Trophoblast cell (in vitro differentiated cells and primary cell): ENCODE measurements at regions not wholly inside any gene's neighbourhood (a gene's known extent, or its start where the extent isn't known, plus 50 kb on each side); places are given as distances from the start of the nearest gene placed in this dataset.

Experiments
- DNase-seq, 2 donors: peaks; one replicate each; pipeline ENCODE4 v3.0.0-alpha.2; 2016
- H2AFZ ChIP-seq: 2 replicates; pipeline ENCODE4 v1.6.1; 2013; ENCODE audit warnings: low read length, moderate library complexity, mild to moderate bottlenecking; ENCODE audit not compliant: insufficient read depth, poor library complexity
- H2AK5ac ChIP-seq: 2 replicates; pipeline ENCODE4 v1.6.1; 2013; ENCODE audit warnings: mild to moderate bottlenecking, low read length
- H2BK120ac ChIP-seq: 2 replicates; pipeline ENCODE4 v1.6.1; 2013; ENCODE audit warnings: low read length, mild to moderate bottlenecking, moderate library complexity; ENCODE audit not compliant: insufficient read depth, poor library complexity
- H2BK12ac ChIP-seq: 2 replicates; pipeline ENCODE4 v1.6.1; 2013; ENCODE audit warnings: mild to moderate bottlenecking, low read length, moderate library complexity
- H2BK5ac ChIP-seq: 2 replicates; pipeline ENCODE4 v1.6.1; 2013; ENCODE audit warnings: low read length, low read depth, moderate library complexity, mild to moderate bottlenecking; ENCODE audit not compliant: poor library complexity
- H3K14ac ChIP-seq: 2 replicates; pipeline ENCODE4 v1.6.1; 2013; ENCODE audit warnings: mild to moderate bottlenecking, low read length
- H3K18ac ChIP-seq: 2 replicates; pipeline ENCODE4 v1.6.1; 2013; ENCODE audit warnings: mild to moderate bottlenecking, low read length
- H3K23ac ChIP-seq: 2 replicates; pipeline ENCODE4 v1.6.1; 2013; ENCODE audit warnings: low read length
- H3K27ac ChIP-seq: 2 replicates; pipeline ENCODE4 v1.5.1; 2013; ENCODE audit warnings: low read depth, mild to moderate bottlenecking, inconsistent platforms, low read length, moderate library complexity
- H3K27me3 ChIP-seq: 2 replicates; pipeline ENCODE4 v1.6.1; 2013; ENCODE audit warnings: inconsistent platforms, mild to moderate bottlenecking, low read length, moderate library complexity; ENCODE audit not compliant: insufficient read depth
- H3K36me3 ChIP-seq, 2 experiments: 1 replicate in 1 of 2; 2 replicates in 1 of 2; pipeline ENCODE4 v1.6.1; 2013; ENCODE audit warnings: low read length in 2 of 2, mild to moderate bottlenecking in 2 of 2, moderate library complexity in 1 of 2; ENCODE audit not compliant: insufficient read depth in 2 of 2, control insufficient read depth in 1 of 2
- H3K4ac ChIP-seq: 2 replicates; pipeline ENCODE4 v1.6.1; 2013; ENCODE audit warnings: low read depth, mild to moderate bottlenecking, low read length, moderate library complexity
- H3K4me1 ChIP-seq, 2 experiments: 1 replicate in 1 of 2; 2 replicates in 1 of 2; pipeline ENCODE4 v1.6.1; 2013; ENCODE audit warnings: low read length in 2 of 2, mild to moderate bottlenecking in 2 of 2, moderate library complexity in 1 of 2; ENCODE audit not compliant: insufficient read depth in 2 of 2, control insufficient read depth in 1 of 2
- H3K4me2 ChIP-seq: 2 replicates; pipeline ENCODE4 v1.6.1; 2013; ENCODE audit warnings: inconsistent platforms, mild to moderate bottlenecking, low read length, moderate library complexity
- H3K4me3 ChIP-seq: 2 replicates; pipeline ENCODE4 v1.5.1; 2013; ENCODE audit warnings: mild to moderate bottlenecking, low read depth, low read length, inconsistent platforms
- H3K79me1 ChIP-seq: one replicate; pipeline ENCODE4 v1.6.1; 2013; ENCODE audit warnings: low read length
- H3K79me2 ChIP-seq: 2 replicates; pipeline ENCODE4 v1.6.1; 2013; ENCODE audit warnings: low read length, mild to moderate bottlenecking; ENCODE audit not compliant: control insufficient read depth, insufficient read depth, poor library complexity
- H3K9ac ChIP-seq: 2 replicates; pipeline ENCODE4 v1.6.1; 2013; ENCODE audit warnings: mild to moderate bottlenecking, low read length
- H3K9me3 ChIP-seq: 2 replicates; pipeline ENCODE4 v1.6.1; 2013; ENCODE audit warnings: low read depth, mild to moderate bottlenecking, control low read depth, inconsistent platforms, low read length; ENCODE audit not compliant: insufficient read depth
- H4K12ac ChIP-seq: 2 replicates; pipeline ENCODE4 v1.6.1; 2013; ENCODE audit warnings: low read depth, mild to moderate bottlenecking, low read length, moderate library complexity
- H4K8ac ChIP-seq: 2 replicates; pipeline ENCODE4 v1.6.1; 2013; ENCODE audit warnings: low read depth, mild to moderate bottlenecking, low read length, moderate library complexity
- H4K91ac ChIP-seq: one replicate; pipeline ENCODE4 v1.6.1; 2013; ENCODE audit warnings: low read depth, mild to moderate bottlenecking, low read length, moderate library complexity
- WGBS: extraction: QIAGEN DNeasy Blood & Tissue Kit; methylation state at CpG from one replicate; pipeline ENCODE4 v1.1.7; 2013; ENCODE audit warnings: missing lambda C conversion rate; ENCODE audit not compliant: insufficient read length, insufficient coverage; ENCODE audit errors: extremely low coverage; 5-methylcytosine and 5-hydroxymethylcytosine counted together

- Histone ChIP-seq H3K18ac (no peak overlapping the region), H3K4me2 (no peak overlapping the region), H2BK120ac (no peak overlapping the region), H2AK5ac (no peak overlapping the region), H2AFZ (no peak overlapping the region), H4K91ac (no peak overlapping the region), H3K9ac (no peak overlapping the region), H3K23ac (no peak overlapping the region), H3K4me1 (no peaks in the 10 kb centered on the region), H3K27me3 (no peaks in the 10 kb centered on the region), H4K12ac (no peak overlapping the region), H3K9me3 (no peaks in the 10 kb centered on the region), H2BK12ac (no peak overlapping the region), H3K79me2 (no peaks in the 10 kb centered on the region), H3K14ac (no peak overlapping the region), H3K27ac (no peak overlapping the region), H3K79me1 (no peaks in the 10 kb centered on the region), H2BK5ac (no peak overlapping the region), H3K4me3 (no peak overlapping the region), H3K4ac (no peak overlapping the region), H4K8ac (no peak overlapping the region), H3K36me3 (no peaks in the 10 kb centered on the region)
- no CpG with 5 or more reads among the region's 1 CpG for WGBS
- peak in 1 of 2 donors; percentile 30 for DNase-seq
Measured at GRCh38 chr3:174398761-174399160, 460.4 kb upstream of the NAALADL2 start.

GRCh38 chr3:174403831-174404230, 455.3 kb upstream of the NAALADL2 start:
- no peak overlapping the region for H4K8ac ChIP-seq
- H2BK12ac ChIP-seq, result no peak overlapping the region
- H3K27ac ChIP-seq, result no peak overlapping the region
- no peak overlapping the region for H3K18ac ChIP-seq
- H3K4me1 ChIP-seq, result no peaks in the 10 kb centered on the region
- no peak overlapping the region for H3K4me3 ChIP-seq
- H2BK5ac ChIP-seq, result no peak overlapping the region
- H3K9ac ChIP-seq, result no peak overlapping the region
- no peaks in the 10 kb centered on the region for H3K27me3 ChIP-seq
- no peak overlapping the region for H4K91ac ChIP-seq
- no peak overlapping the region for H2AK5ac ChIP-seq
- H3K79me1 ChIP-seq, result no peaks in the 10 kb centered on the region
- DNase-seq, result no peak
- H2AFZ ChIP-seq, result no peak overlapping the region
- H3K23ac ChIP-seq, result no peak overlapping the region
- no peaks in the 10 kb centered on the region for H3K9me3 ChIP-seq
- no peak overlapping the region for H2BK120ac ChIP-seq
- H4K12ac ChIP-seq, result no peak overlapping the region
- H3K4ac ChIP-seq, result no peak overlapping the region
- H3K14ac ChIP-seq, result no peak overlapping the region
- no peaks in the 10 kb centered on the region for H3K36me3 ChIP-seq
- H3K79me2 ChIP-seq, result no peaks in the 10 kb centered on the region
- no peak overlapping the region for H3K4me2 ChIP-seq

GRCh38 chr3:174408310-174408709, 450.8 kb upstream of the NAALADL2 start:
- no peak overlapping the region for H3K9ac ChIP-seq
- no peak overlapping the region for H3K4me3 ChIP-seq
- H4K12ac ChIP-seq, result no peak overlapping the region
- H3K36me3 ChIP-seq, result no peaks in the 10 kb centered on the region
- no peak overlapping the region for H3K23ac ChIP-seq
- no peak overlapping the region for H3K14ac ChIP-seq
- H3K79me1 ChIP-seq, result no peaks in the 10 kb centered on the region
- DNase-seq, result peak; percentile 70 to 79
- H4K8ac ChIP-seq, result no peak overlapping the region
- H2BK5ac ChIP-seq, result no peak overlapping the region
- no peaks in the 10 kb centered on the region for H3K79me2 ChIP-seq
- H3K4me2 ChIP-seq, result no peak overlapping the region
- H2BK12ac ChIP-seq, result no peak overlapping the region
- H2BK120ac ChIP-seq, result no peak overlapping the region
- no peak overlapping the region for H4K91ac ChIP-seq
- H3K27ac ChIP-seq, result no peak overlapping the region
- H3K27me3 ChIP-seq, result no peaks in the 10 kb centered on the region
- H3K4me1 ChIP-seq, result no peaks in the 10 kb centered on the region
- no CpG with 5 or more reads among the region's 14 CpGs for WGBS
- no peak overlapping the region for H3K4ac ChIP-seq
- H2AFZ ChIP-seq, result no peak overlapping the region
- no peak overlapping the region for H2AK5ac ChIP-seq
- no peaks in the 10 kb centered on the region for H3K9me3 ChIP-seq
- H3K18ac ChIP-seq, result no peak overlapping the region

- Histone ChIP-seq H3K79me2 (no peaks in the 10 kb centered on the region), H4K12ac (no peak overlapping the region), H3K4me2 (no peak overlapping the region), H4K8ac (no peak overlapping the region), H2BK120ac (no peak overlapping the region), H2AK5ac (no peak overlapping the region), H3K4me1 (no peaks in the 10 kb centered on the region), H2AFZ (no peak overlapping the region), H3K9ac (no peak overlapping the region), H3K18ac (no peak overlapping the region), H3K36me3 (no peaks in the 10 kb centered on the region), H3K27ac (no peak overlapping the region), H2BK5ac (no peak overlapping the region), H3K4me3 (no peak overlapping the region), H3K14ac (no peak overlapping the region), H3K23ac (no peak overlapping the region), H4K91ac (no peak overlapping the region), H3K27me3 (no peaks in the 10 kb centered on the region), H3K4ac (no peak overlapping the region), H3K79me1 (no peaks in the 10 kb centered on the region), H3K9me3 (no peaks in the 10 kb centered on the region), H2BK12ac (no peak overlapping the region)
- peak in 1 of 2 donors; percentile 30 for DNase-seq
- WGBS, result no CpG with 5 or more reads among the region's 3 CpGs
Measured at GRCh38 chr3:174409086-174409743, 449.9 kb upstream of the NAALADL2 start.
